Limb (tissue), 2 donors: ENCODE measurements at regions not wholly inside any gene's neighbourhood (a gene's known extent, or its start where the extent isn't known, plus 50 kb on each side); places are given as distances from the start of the nearest gene placed in this dataset.
"Not testable (repeated sequence)": the region's sequence is repeated elsewhere in the genome, so short reads cannot be mapped to it uniquely, and the experiment has no call there.

Source experiments
- DNase-seq, 2 donors: peaks; one replicate each; pipeline ENCODE4 v3.0.0-alpha.2; 2016; ENCODE audit errors: extremely low spot score in 2 of 2

- DNase-seq, result not testable (repeated sequence)
Observed at GRCh38 chr5:179456075-179456474, 94.3 kb upstream of the RUFY1 start.

- DNase-seq, result no peak
Observed at GRCh38 chr5:179455320-179455719, 95.0 kb upstream of the RUFY1 start.

GRCh38 chr5:179454356-179454755 is 96.0 kb upstream of the RUFY1 start:
- DNase-seq, result no peak

GRCh38 chr5:179453616-179454015 is 96.7 kb upstream of the RUFY1 start:
- DNase-seq, result no peak

- no peak for DNase-seq
Observed at GRCh38 chr5:179452356-179453230, 97.8 kb upstream of the RUFY1 start.

- no peak for DNase-seq
Observed at GRCh38 chr5:179451828-179452196, 98.5 kb upstream of the RUFY1 start.

- no peak for DNase-seq
Observed at GRCh38 chr5:179451114-179451827, 99.1 kb upstream of the RUFY1 start.

- DNase-seq, result not testable (repeated sequence)
Observed at GRCh38 chr5:179449950-179450349, 100.4 kb upstream of the RUFY1 start.

GRCh38 chr5:179448282-179448681 is 102.1 kb upstream of the RUFY1 start:
- not testable (repeated sequence) for DNase-seq

GRCh38 chr5:179442289-179442688 is 97.0 kb upstream of the ADAMTS2 start:
- DNase-seq, result not testable (repeated sequence)

GRCh38 chr5:179439181-179439985 is 94.1 kb upstream of the ADAMTS2 start:
- no peak for DNase-seq

GRCh38 chr5:179438461-179438860 is 93.2 kb upstream of the ADAMTS2 start:
- DNase-seq, result no peak

- no peak for DNase-seq
Observed at GRCh38 chr5:179438011-179438441, 92.8 kb upstream of the ADAMTS2 start.

- DNase-seq, result no peak
Observed at GRCh38 chr5:179437341-179438001, 92.2 kb upstream of the ADAMTS2 start.

- DNase-seq, result no peak
Observed at GRCh38 chr5:179436321-179437122, 91.3 kb upstream of the ADAMTS2 start.

- DNase-seq, result no peak
Observed at GRCh38 chr5:179435731-179436315, 90.6 kb upstream of the ADAMTS2 start.

GRCh38 chr5:179435181-179435580 is 89.9 kb upstream of the ADAMTS2 start:
- DNase-seq, result no peak

- no peak for DNase-seq
Observed at GRCh38 chr5:179432547-179432946, 87.3 kb upstream of the ADAMTS2 start.

- DNase-seq, result no peak
Observed at GRCh38 chr5:179431221-179431824, 86.1 kb upstream of the ADAMTS2 start.
